ENCODE measurements at regions not wholly inside any gene's neighbourhood (a gene's known extent, or its start where the extent isn't known, plus 50 kb on each side); places are given as distances from the start of the nearest gene placed in this dataset.

- TF ChIP-seq POLR2A (IDR thresholded peaks at IDR 0.05; ENCODE audit: low read length) = no peak
- TF ChIP-seq GATA1 (IDR thresholded peaks at IDR 0.05; ENCODE audit: low read depth, low read length) = no peak
Observed at GRCh38 chr4:145283909-145284308, 103.5 kb upstream of the OTUD4 start.
